Mucosa of rectum (tissue), 2 donors: ENCODE measurements at regions not wholly inside any gene's neighbourhood (a gene's known extent, or its start where the extent isn't known, plus 50 kb on each side); places are given as distances from the start of the nearest gene placed in this dataset.

Experiments used
- H3K27ac ChIP-seq, 2 donors: one replicate each; pipeline ENCODE4 v1.7.0; 2013; ENCODE audit warnings: inconsistent platforms in 2 of 2, low read depth in 2 of 2, low read length in 2 of 2
- H3K27me3 ChIP-seq, 2 donors: one replicate each; pipeline ENCODE4 v1.7.0; 2013; ENCODE audit warnings: low read length in 2 of 2; ENCODE audit not compliant: control insufficient read depth in 2 of 2, insufficient read depth in 2 of 2
- H3K36me3 ChIP-seq, 2 donors: one replicate each; pipeline ENCODE4 v1.7.0; 2013; ENCODE audit warnings: low read length in 2 of 2; ENCODE audit not compliant: control insufficient read depth in 2 of 2, insufficient read depth in 2 of 2
- H3K4me1 ChIP-seq, 2 donors: one replicate each; pipeline ENCODE4 v1.7.0; 2013; ENCODE audit warnings: low read length in 2 of 2, mild to moderate bottlenecking in 1 of 2; ENCODE audit not compliant: control insufficient read depth in 2 of 2, insufficient read depth in 2 of 2
- H3K4me3 ChIP-seq, 2 donors: one replicate each; pipeline ENCODE4 v1.7.0; 2013; ENCODE audit warnings: low read length in 2 of 2
- H3K9ac ChIP-seq, 2 donors: one replicate each; pipeline ENCODE4 v1.7.0; 2013; ENCODE audit warnings: low read length in 2 of 2, low read depth in 1 of 2, mild to moderate bottlenecking in 1 of 2
- H3K9me3 ChIP-seq, 2 donors: one replicate each; pipeline ENCODE4 v1.7.0; 2013; ENCODE audit warnings: low read length in 2 of 2; ENCODE audit not compliant: control insufficient read depth in 2 of 2
- donor health status: healthy.
- donor health status: Normal muscosa, but diverticular disease.

DNA sequence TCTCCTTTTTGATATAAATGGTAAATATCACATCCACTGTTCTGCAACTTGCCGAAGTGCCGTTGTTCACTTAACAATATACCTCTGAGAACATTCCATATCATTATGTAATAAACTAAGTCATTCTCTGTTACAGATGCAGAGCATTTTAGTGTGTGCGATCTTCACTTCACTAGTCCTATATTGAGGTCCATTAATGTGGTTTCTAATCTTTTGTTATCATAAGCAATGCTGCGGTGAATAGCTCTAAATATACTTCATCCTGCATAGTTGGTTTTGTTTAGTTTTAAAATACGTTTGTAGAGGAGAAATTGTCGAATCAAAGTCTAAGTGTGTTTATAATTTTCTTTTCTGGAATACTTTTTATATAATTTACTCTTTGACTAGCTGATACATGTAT is 280.3 kb upstream of the TRIB2 start:
- no peak overlapping the region for H3K9ac ChIP-seq

GRCh38 chr2:12436935-12437561 is 279.7 kb upstream of the TRIB2 start:
- Histone ChIP-seq H3K4me1 (no peaks in the 10 kb centered on the region), H3K27me3 (no peaks in the 10 kb centered on the region), H3K4me3 (no peak overlapping the region), H3K27ac (no peak overlapping the region), H3K9me3 (no peaks in the 10 kb centered on the region), H3K36me3 (no peaks in the 10 kb centered on the region), H3K9ac (no peak overlapping the region)

More for the DNA sequence above, 280.3 kb upstream of the TRIB2 start:
- Histone ChIP-seq H3K9me3 (no peaks in the 10 kb centered on the region), H3K4me3 (no peak overlapping the region), H3K27me3 (no peaks in the 10 kb centered on the region), H3K27ac (no peak overlapping the region), H3K4me1 (no peaks in the 10 kb centered on the region), H3K36me3 (no peaks in the 10 kb centered on the region)

GRCh38 chr2:12440731-12441130 is 276.0 kb upstream of the TRIB2 start:
- no peaks in the 10 kb centered on the region for H3K36me3 ChIP-seq
- no peaks in the 10 kb centered on the region for H3K9me3 ChIP-seq
- no peaks in the 10 kb centered on the region for H3K27me3 ChIP-seq
- H3K27ac ChIP-seq = no peak overlapping the region
- no peak overlapping the region for H3K9ac ChIP-seq
- peaks cover 0 to 2% of the 10 kb centered on the region in 2 donors for H3K4me1 ChIP-seq
- H3K4me3 ChIP-seq = no peak overlapping the region

GRCh38 chr2:12441750-12442475 is 274.8 kb upstream of the TRIB2 start:
- Histone ChIP-seq H3K27ac (no peak overlapping the region), H3K27me3 (no peaks in the 10 kb centered on the region), H3K4me3 (no peak overlapping the region), H3K9me3 (no peaks in the 10 kb centered on the region), H3K9ac (no peak overlapping the region), H3K36me3 (no peaks in the 10 kb centered on the region), H3K4me1 (peaks cover 0 to 2% of the 10 kb centered on the region in 2 donors)

GRCh38 chr2:12442476-12442847 is 274.3 kb upstream of the TRIB2 start:
- H3K4me3 ChIP-seq = no peak overlapping the region
- H3K9ac ChIP-seq = no peak overlapping the region
- no peaks in the 10 kb centered on the region for H3K36me3 ChIP-seq
- H3K9me3 ChIP-seq = no peaks in the 10 kb centered on the region
- peaks cover 0 to 2% of the 10 kb centered on the region in 2 donors for H3K4me1 ChIP-seq
- H3K27me3 ChIP-seq = no peaks in the 10 kb centered on the region
- no peak overlapping the region for H3K27ac ChIP-seq

GRCh38 chr2:12448846-12449505 is 267.8 kb upstream of the TRIB2 start:
- Histone ChIP-seq H3K36me3 (no peaks in the 10 kb centered on the region), H3K9ac (no peak overlapping the region), H3K4me3 (no peak overlapping the region), H3K27ac (no peak overlapping the region), H3K4me1 (peaks cover 0 to 4% of the 10 kb centered on the region in 2 donors), H3K27me3 (no peaks in the 10 kb centered on the region), H3K9me3 (no peaks in the 10 kb centered on the region)

- H3K36me3 ChIP-seq = no peaks in the 10 kb centered on the region
- H3K27me3 ChIP-seq = no peaks in the 10 kb centered on the region
- H3K4me1 ChIP-seq = peaks cover 4 to 5% of the 10 kb centered on the region in 2 donors
- H3K4me3 ChIP-seq = no peak overlapping the region
- no peaks in the 10 kb centered on the region for H3K9me3 ChIP-seq
- H3K27ac ChIP-seq = peak overlapping the region in 1 of 2 donors; percentile 32
- no peak overlapping the region for H3K9ac ChIP-seq
Measured at GRCh38 chr2:12451726-12452125, 265.0 kb upstream of the TRIB2 start.

DNA sequence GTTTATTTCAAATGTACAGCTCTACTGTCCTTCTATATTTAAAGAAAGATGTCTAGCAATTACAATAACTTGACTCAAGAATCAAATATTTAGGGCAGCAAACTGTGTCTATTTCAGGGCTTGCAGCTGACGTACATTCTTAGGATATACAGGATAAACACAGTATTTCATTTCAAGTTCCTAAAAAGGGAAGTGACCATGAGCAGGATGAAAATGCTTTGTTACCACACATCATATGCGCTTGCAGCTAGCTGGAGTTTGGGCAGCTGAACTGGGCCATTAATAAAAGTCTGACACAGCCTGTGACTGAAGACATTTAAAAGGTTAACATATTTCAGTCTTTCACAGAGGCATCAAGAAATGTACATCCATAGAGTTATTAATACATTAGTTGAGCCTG is 264.6 kb upstream of the TRIB2 start:
- Histone ChIP-seq H3K9me3 (no peaks in the 10 kb centered on the region), H3K4me1 (peaks cover 4 to 9% of the 10 kb centered on the region in 2 donors), H3K36me3 (no peaks in the 10 kb centered on the region), H3K27me3 (no peaks in the 10 kb centered on the region), H3K4me3 (no peak overlapping the region), H3K9ac (no peak overlapping the region), H3K27ac (no peak overlapping the region)

- H3K27me3 ChIP-seq = no peaks in the 10 kb centered on the region
- H3K27ac ChIP-seq = no peak overlapping the region
- H3K36me3 ChIP-seq = no peaks in the 10 kb centered on the region
- peaks cover 4 to 9% of the 10 kb centered on the region in 2 donors for H3K4me1 ChIP-seq
- H3K9ac ChIP-seq = no peak overlapping the region
- no peaks in the 10 kb centered on the region for H3K9me3 ChIP-seq
- no peak overlapping the region for H3K4me3 ChIP-seq
Measured at GRCh38 chr2:12453731-12454130, 263.0 kb upstream of the TRIB2 start.

- no peak overlapping the region for H3K9ac ChIP-seq
- no peak overlapping the region for H3K27ac ChIP-seq
- no peaks in the 10 kb centered on the region for H3K9me3 ChIP-seq
- H3K36me3 ChIP-seq = no peaks in the 10 kb centered on the region
- H3K27me3 ChIP-seq = no peaks in the 10 kb centered on the region
- H3K4me3 ChIP-seq = no peak overlapping the region
- peaks cover 4 to 9% of the 10 kb centered on the region in 2 donors for H3K4me1 ChIP-seq
Measured at GRCh38 chr2:12455661-12456060, 261.1 kb upstream of the TRIB2 start.
